Parathyroid adenoma (tissue), 2 donors: ENCODE measurements at regions not wholly inside any gene's neighbourhood (a gene's known extent, or its start where the extent isn't known, plus 50 kb on each side); places are given as distances from the start of the nearest gene placed in this dataset.

ENCODE experiments used
- H2AFZ ChIP-seq: fragments of 300-600 bp; sonication (generic); one replicate; pipeline ENCODE4 v1.7.0; 2017; ENCODE audit warnings: antibody characterized with exemption, mild to moderate bottlenecking
- H3K27ac ChIP-seq: fragments of 300-600 bp; sonication (generic); one replicate; pipeline ENCODE4 v1.7.0; 2017
- H3K27me3 ChIP-seq: fragments of 300-600 bp; sonication (generic); one replicate; pipeline ENCODE4 v1.7.0; 2017; ENCODE audit warnings: low read length; ENCODE audit not compliant: control insufficient read depth, insufficient read depth
- H3K36me3 ChIP-seq: fragments of 300-600 bp; sonication (generic); one replicate; pipeline ENCODE4 v1.7.0; 2017; ENCODE audit warnings: low read length; ENCODE audit not compliant: control insufficient read depth, insufficient read depth
- H3K4me1 ChIP-seq: fragments of 300-600 bp; sonication (generic); one replicate; pipeline ENCODE4 v1.7.0; 2017; ENCODE audit warnings: control low read depth
- H3K4me2 ChIP-seq: fragments of 300-600 bp; sonication (generic); one replicate; pipeline ENCODE4 v1.7.0; 2017; ENCODE audit warnings: low read length
- H3K4me3 ChIP-seq: fragments of 300-600 bp; sonication (generic); one replicate; pipeline ENCODE4 v1.7.0; 2017; ENCODE audit warnings: low read depth, low read length
- H3K79me2 ChIP-seq: fragments of 300-600 bp; sonication (generic); one replicate; pipeline ENCODE4 v1.7.0; 2017; ENCODE audit warnings: control low read depth
- H3K9ac ChIP-seq: fragments of 300-600 bp; sonication (generic); one replicate; pipeline ENCODE4 v1.7.0; 2017; ENCODE audit warnings: mild to moderate bottlenecking
- H3K9me3 ChIP-seq: fragments of 300-600 bp; sonication (generic); one replicate; pipeline ENCODE4 v1.7.0; 2017; ENCODE audit warnings: low read length; ENCODE audit not compliant: control insufficient read depth
- TF ChIP-seq, protein P1 (sequence below): fragments of 300-600 bp; sonication (generic); IDR thresholded peaks from one replicate; pipeline ENCODE4 v1.7.0; 2017; ENCODE audit warnings: antibody characterized with exemption, mild to moderate bottlenecking
- donor health status: primary hyperparathyroidism.

DNA sequence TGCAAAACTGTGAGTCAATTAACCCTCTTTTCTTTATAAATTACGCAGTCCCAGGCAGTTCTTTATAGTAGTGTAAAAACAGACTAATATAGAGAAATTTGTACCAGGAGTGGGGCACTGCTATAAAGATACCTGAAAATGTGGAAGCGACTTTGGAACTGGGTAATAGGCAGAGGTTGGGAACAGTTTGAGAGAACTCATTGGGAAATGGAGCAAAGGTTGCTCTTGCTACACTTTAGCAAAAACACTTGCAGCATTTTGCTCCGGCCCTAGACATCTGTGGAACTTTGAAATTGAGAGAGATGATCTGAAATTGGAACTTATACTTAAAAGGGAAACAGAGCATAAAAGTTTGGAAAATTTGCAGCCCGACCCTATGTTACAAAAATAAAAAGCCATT is 810.9 kb downstream of the LTN1 start:
- Histone ChIP-seq H2AFZ (no peak overlapping the region), H3K4me3 (no peak overlapping the region), H3K9ac (no peak overlapping the region), H3K27ac (no peak overlapping the region), H3K36me3 (no peaks in the 10 kb centered on the region), H3K9me3 (no peaks in the 10 kb centered on the region), H3K4me2 (no peak overlapping the region), H3K4me1 (no peaks in the 10 kb centered on the region), H3K27me3 (no peaks in the 10 kb centered on the region), H3K79me2 (no peaks in the 10 kb centered on the region)
- TF ChIP-seq, protein P1, sequence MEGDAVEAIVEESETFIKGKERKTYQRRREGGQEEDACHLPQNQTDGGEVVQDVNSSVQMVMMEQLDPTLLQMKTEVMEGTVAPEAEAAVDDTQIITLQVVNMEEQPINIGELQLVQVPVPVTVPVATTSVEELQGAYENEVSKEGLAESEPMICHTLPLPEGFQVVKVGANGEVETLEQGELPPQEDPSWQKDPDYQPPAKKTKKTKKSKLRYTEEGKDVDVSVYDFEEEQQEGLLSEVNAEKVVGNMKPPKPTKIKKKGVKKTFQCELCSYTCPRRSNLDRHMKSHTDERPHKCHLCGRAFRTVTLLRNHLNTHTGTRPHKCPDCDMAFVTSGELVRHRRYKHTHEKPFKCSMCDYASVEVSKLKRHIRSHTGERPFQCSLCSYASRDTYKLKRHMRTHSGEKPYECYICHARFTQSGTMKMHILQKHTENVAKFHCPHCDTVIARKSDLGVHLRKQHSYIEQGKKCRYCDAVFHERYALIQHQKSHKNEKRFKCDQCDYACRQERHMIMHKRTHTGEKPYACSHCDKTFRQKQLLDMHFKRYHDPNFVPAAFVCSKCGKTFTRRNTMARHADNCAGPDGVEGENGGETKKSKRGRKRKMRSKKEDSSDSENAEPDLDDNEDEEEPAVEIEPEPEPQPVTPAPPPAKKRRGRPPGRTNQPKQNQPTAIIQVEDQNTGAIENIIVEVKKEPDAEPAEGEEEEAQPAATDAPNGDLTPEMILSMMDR = no peak

DNA sequence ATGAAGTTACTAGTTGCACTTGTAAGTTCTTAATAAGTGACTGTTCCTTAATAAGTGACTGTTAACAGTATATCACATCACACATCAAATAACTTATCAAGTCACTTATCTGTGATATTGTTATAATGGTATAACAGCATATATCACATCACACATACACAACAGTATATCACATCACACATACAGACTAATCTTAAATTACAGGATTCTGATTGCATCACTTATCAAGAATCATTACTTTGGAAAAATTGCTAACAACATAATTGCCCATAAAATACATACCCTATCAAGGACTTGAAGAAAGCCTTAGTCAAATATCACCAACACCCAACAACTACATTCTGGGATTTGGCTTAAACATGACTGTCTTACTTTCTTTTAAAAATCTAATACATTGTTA is 813.5 kb downstream of the LTN1 start:
- H3K9me3 ChIP-seq = no peaks in the 10 kb centered on the region
- no peaks in the 10 kb centered on the region for H3K79me2 ChIP-seq
- H3K27ac ChIP-seq = no peak overlapping the region
- no peaks in the 10 kb centered on the region for H3K4me1 ChIP-seq
- H3K27me3 ChIP-seq = no peaks in the 10 kb centered on the region
- TF ChIP-seq, protein P1 = no peak
- H3K9ac ChIP-seq = no peak overlapping the region
- H3K4me2 ChIP-seq = no peak overlapping the region
- H2AFZ ChIP-seq = no peak overlapping the region
- H3K36me3 ChIP-seq = no peaks in the 10 kb centered on the region
- no peak overlapping the region for H3K4me3 ChIP-seq

DNA sequence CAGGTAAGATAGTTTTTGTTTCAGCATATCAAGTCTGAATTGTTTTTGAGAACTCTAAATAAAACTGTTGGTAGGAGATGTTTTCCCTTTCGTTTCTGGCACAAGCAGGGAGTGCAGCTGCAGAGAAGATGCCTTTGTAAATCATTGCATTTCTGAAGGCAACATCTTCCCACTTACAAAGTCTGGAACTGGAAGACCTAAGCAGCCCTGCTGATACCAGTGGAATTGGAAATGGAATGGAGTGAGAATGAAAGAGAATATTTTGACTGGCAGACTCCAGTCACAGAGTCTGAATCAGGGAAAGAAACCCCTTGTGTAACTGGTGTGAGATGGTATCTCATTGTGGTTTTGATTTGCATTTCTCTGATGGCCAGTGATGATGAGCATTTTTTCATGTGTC is 815.6 kb downstream of the LTN1 start:
- Histone ChIP-seq H2AFZ (no peak overlapping the region), H3K79me2 (no peaks in the 10 kb centered on the region), H3K4me2 (no peak overlapping the region), H3K27me3 (no peaks in the 10 kb centered on the region), H3K9me3 (no peaks in the 10 kb centered on the region), H3K36me3 (no peaks in the 10 kb centered on the region), H3K9ac (no peak overlapping the region), H3K27ac (no peak overlapping the region), H3K4me3 (no peak overlapping the region), H3K4me1 (no peaks in the 10 kb centered on the region)
- TF ChIP-seq, protein P1 = no peak

DNA sequence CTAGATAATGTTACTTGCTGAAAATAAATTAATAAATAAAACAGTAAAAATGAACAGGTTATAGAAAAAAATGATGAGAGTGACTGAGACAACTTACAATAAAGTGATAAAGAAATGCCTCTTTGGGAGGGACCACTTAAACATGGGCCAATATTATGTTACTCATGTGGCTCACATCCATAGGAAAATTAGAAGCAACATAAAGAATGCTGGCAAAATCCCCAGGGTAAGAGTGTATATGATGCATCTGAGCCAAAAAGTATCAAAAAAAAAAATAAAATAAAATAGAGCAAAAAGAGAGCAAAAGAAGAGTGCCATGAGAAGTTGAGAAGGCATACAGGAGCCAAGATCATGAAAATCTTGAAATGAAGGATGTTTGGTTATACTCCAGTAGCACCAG is 818.0 kb downstream of the LTN1 start:
- TF ChIP-seq, protein P1 = no peak
- Histone ChIP-seq H3K9me3 (no peaks in the 10 kb centered on the region), H3K27ac (no peak overlapping the region), H3K4me2 (no peak overlapping the region), H3K4me1 (no peaks in the 10 kb centered on the region), H2AFZ (no peak overlapping the region), H3K79me2 (no peaks in the 10 kb centered on the region), H3K36me3 (no peaks in the 10 kb centered on the region), H3K9ac (no peak overlapping the region), H3K4me3 (no peak overlapping the region), H3K27me3 (no peaks in the 10 kb centered on the region)

- no peak overlapping the region for H3K4me2 ChIP-seq
- H3K4me3 ChIP-seq = no peak overlapping the region
- TF ChIP-seq, protein P1 = no peak
- H2AFZ ChIP-seq = no peak overlapping the region
- no peaks in the 10 kb centered on the region for H3K4me1 ChIP-seq
- no peak overlapping the region for H3K9ac ChIP-seq
- no peak overlapping the region for H3K27ac ChIP-seq
- no peaks in the 10 kb centered on the region for H3K9me3 ChIP-seq
- H3K79me2 ChIP-seq = no peaks in the 10 kb centered on the region
- H3K27me3 ChIP-seq = no peaks in the 10 kb centered on the region
- H3K36me3 ChIP-seq = no peaks in the 10 kb centered on the region
Observed at GRCh38 chr21:28174006-28174405, 818.7 kb downstream of the LTN1 start.
